Ovary (tissue), 7 donors: ENCODE measurements at regions not wholly inside any gene's neighbourhood (a gene's known extent, or its start where the extent isn't known, plus 50 kb on each side); places are given as distances from the start of the nearest gene placed in this dataset.

Experiments used
- DNase-seq, 5 donors: peaks; one replicate each; pipeline ENCODE4 v3.0.0-alpha.2; 2019 to 2020
- H3K27ac ChIP-seq, 2 donors: fragments of 200-600 bp; one replicate each; pipeline versions ENCODE4 v1.5.1 to v1.8.0; 2019 to 2022
- H3K27me3 ChIP-seq: fragments of 200-600 bp; one replicate; pipeline ENCODE4 v1.8.0; 2022
- H3K36me3 ChIP-seq: fragments of 200-600 bp; sonication (generic); one replicate; pipeline ENCODE4 v1.5.1; 2019
- H3K4me1 ChIP-seq: one replicate; pipeline ENCODE4 v1.8.1; 2013; ENCODE audit warnings: mild to moderate bottlenecking, moderate library complexity; ENCODE audit not compliant: insufficient read depth
- H3K4me3 ChIP-seq: fragments of 200-600 bp; sonication (generic); one replicate; pipeline ENCODE4 v1.5.1; 2017
- H3K9me3 ChIP-seq, 2 donors: fragments of 200-600 bp in 1 of 2; sonication (generic) in 1 of 2; one replicate each; pipeline versions ENCODE4 v1.5.1 to v1.8.1; 2013 to 2019; ENCODE audit warnings: mild to moderate bottlenecking in 1 of 2, moderate library complexity in 1 of 2
- EP300 ChIP-seq: sonication (generic); formaldehyde crosslinking; IDR thresholded peaks from one replicate; pipeline ENCODE4 v1.6.1; 2017; ENCODE audit warnings: antibody characterized with exemption
- POLR2A ChIP-seq: fragments of 450-650 bp; IDR thresholded peaks from one replicate; pipeline ENCODE4 v1.6.1; 2017; ENCODE audit warnings: antibody characterized with exemption, mild to moderate bottlenecking, moderate library complexity
- WGBS, 3 donors: extraction: QIAGEN DNeasy Blood & Tissue Kit in 1 of 3; methylation state at CpG; one replicate each; pipeline versions ENCODE4 v1.1.5 to v1.1.7; 2013 to 2017; 5-methylcytosine and 5-hydroxymethylcytosine counted together
- intact Hi-C, 4 donors: fragments of 100-400 bp; cut with DNase I; formaldehyde crosslinking; loops; one replicate each; pipeline versions ENCODE4 v1.11.0 to v1.15.1; 2022 to 2023
- TF ChIP-seq, protein P1 (sequence below), 3 donors: fragments of 450-650 bp in 2 of 3; fragments of 200-600 bp in 1 of 3; IDR thresholded peaks; one replicate each; pipeline versions ENCODE4 v1.5.1 to v1.8.0; 2016 to 2022; ENCODE audit warnings: antibody characterized with exemption in 3 of 3, mild to moderate bottlenecking in 1 of 3
- donor health status: DM: no; HTN: no; CAD: no; lungs with moderate emphysema.
- donor health status: DM: no; HTN: no; CAD: no.
- donor health status: Bipolar disorder and iron deficiency.
- donor health status: DM: no; HTN: no; CAD: no.
- donor health status: DM: yes; HTN: yes; CAD: no.

DNA sequence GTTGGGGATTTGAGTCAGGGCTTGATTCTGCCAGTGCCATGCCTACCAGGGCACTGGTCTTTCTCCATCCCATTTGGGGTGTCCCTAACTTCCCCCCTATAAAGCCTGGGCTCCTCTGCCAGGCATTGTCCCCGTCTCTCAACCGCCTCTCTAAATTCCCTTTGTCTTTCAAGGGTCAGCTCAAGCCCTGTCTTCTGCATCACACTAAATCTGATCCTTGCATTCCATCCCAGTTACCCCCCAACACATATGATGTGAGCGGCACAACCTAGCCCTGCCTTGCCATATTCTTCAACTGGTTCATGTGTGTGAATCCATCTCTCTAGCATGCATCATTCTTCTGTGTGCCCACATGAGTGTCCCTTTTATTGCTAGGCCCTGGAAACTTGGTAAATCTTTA lies 480.9 kb downstream of the ZNF536 start:
- H3K27ac ChIP-seq, result no peak overlapping the region
- H3K4me1 ChIP-seq, result no peaks in the 10 kb centered on the region
- H3K36me3 ChIP-seq, result no peaks in the 10 kb centered on the region
- TF ChIP-seq, protein P1, sequence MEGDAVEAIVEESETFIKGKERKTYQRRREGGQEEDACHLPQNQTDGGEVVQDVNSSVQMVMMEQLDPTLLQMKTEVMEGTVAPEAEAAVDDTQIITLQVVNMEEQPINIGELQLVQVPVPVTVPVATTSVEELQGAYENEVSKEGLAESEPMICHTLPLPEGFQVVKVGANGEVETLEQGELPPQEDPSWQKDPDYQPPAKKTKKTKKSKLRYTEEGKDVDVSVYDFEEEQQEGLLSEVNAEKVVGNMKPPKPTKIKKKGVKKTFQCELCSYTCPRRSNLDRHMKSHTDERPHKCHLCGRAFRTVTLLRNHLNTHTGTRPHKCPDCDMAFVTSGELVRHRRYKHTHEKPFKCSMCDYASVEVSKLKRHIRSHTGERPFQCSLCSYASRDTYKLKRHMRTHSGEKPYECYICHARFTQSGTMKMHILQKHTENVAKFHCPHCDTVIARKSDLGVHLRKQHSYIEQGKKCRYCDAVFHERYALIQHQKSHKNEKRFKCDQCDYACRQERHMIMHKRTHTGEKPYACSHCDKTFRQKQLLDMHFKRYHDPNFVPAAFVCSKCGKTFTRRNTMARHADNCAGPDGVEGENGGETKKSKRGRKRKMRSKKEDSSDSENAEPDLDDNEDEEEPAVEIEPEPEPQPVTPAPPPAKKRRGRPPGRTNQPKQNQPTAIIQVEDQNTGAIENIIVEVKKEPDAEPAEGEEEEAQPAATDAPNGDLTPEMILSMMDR (IDR thresholded peaks at IDR 0.05), result no peak
- no peak for TF ChIP-seq EP300
- DNase-seq, result no peak
- WGBS, 3 donors, result 97 to 99% (median 98%) methylated on average over 3 of the region's 3 CpGs
- H3K9me3 ChIP-seq, result no peaks in the 10 kb centered on the region
- H3K4me3 ChIP-seq, result no peak overlapping the region
- intact Hi-C loops, result no loop called here
- no peaks in the 10 kb centered on the region for H3K27me3 ChIP-seq

DNA sequence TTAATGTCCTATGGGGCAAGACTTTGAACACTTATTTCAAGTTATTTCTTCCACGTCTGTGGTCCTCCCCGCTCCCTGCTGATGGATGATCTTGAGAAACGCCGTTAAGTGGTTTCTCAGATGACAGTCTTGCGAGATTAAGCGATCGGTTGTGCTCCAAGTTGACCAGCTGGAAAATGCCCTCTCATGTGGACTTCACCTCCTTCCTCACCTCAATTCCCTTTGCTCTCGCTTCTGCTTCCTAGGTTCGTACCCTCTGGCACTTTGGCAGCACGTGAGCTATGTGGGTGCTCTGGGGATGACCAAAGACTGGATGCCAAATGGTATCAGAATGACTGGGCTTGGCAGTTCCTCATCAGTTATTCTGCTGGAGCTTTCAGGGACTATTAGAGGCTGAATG lies 480.0 kb downstream of the ZNF536 start:
- 92 to 96% (median 94%) methylated on average over 10 of the region's 10 CpGs for WGBS, 3 donors
- H3K27ac ChIP-seq, result no peak overlapping the region
- TF ChIP-seq POLR2A (no peak), EP300 (no peak)
- TF ChIP-seq, protein P1 (IDR thresholded peaks at IDR 0.05), result no peak

DNA sequence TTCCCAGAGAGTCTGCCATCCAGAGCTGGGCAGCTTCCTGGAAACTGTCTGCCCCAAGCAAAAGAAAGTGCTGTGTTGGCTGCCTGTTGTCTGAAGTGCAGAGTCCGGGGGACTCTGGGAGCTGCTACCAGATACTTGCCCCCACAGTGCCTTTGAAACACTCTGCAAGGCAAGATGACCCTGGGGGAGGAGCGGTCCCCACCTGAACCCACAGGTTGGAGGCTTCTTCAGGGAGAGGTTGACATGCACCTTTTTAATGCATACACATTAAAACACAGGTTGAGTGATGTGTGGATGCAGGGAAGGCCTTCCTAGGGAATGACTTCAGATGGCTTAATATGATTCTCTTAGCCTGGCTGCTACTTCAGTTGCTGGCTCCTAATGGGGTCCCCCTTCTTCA lies 479.5 kb downstream of the ZNF536 start:
- intact Hi-C loops, result no loop called here
- H3K36me3 ChIP-seq, result no peaks in the 10 kb centered on the region
- no peaks in the 10 kb centered on the region for H3K27me3 ChIP-seq
- no peak overlapping the region for H3K27ac ChIP-seq
- no peak for DNase-seq
- WGBS, 3 donors, result 91 to 98% (median 93%) methylated on average over 2 of the region's 2 CpGs
- no peaks in the 10 kb centered on the region for H3K9me3 ChIP-seq
- no peak overlapping the region for H3K4me3 ChIP-seq
- no peak for TF ChIP-seq EP300
- TF ChIP-seq, protein P1 (IDR thresholded peaks at IDR 0.05), result no peak
- no peak for TF ChIP-seq POLR2A
- no peaks in the 10 kb centered on the region for H3K4me1 ChIP-seq

More for the DNA sequence above, 480.0 kb downstream of the ZNF536 start:
- intact Hi-C loops, result no loop called here
- DNase-seq, result no peak
- Histone ChIP-seq H3K36me3 (no peaks in the 10 kb centered on the region), H3K9me3 (no peaks in the 10 kb centered on the region), H3K4me3 (no peak overlapping the region), H3K4me1 (no peaks in the 10 kb centered on the region), H3K27me3 (no peaks in the 10 kb centered on the region)

DNA sequence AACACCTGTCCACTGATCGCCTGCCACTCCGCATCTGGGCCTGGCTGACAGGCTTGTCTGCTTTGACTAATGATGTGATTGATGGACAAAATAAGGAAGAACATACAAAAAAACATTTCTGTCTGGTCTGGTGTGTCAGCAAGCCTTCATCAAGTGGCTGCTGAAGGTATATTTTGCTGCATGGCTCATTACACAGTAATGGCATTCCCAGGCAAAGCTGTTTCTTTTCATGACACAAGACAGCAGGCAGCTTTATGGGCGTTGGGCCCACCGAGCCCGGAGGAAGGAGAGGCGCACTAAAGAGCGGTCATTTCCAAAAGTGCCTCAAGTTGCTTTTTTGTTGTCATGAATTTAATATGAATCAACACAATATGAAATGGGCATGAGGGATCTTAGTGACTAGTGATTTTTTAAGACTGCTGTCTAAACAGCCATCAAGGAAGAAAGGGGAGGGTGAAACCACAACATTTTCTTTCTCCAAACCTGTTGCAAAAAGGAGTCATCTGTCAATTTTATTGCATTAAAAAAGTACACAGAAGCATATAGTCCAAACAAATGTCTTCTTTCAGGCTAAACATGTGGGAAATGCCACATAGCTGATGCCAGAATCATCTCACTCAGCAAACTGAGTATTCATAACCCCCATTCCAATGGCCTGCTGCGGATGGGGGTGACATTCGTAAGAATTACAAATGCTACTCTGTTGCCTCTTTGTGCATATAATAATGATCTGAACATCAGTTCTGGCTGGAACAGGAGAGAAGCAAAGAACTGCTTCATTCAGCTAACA lies 476.6 kb downstream of the ZNF536 start:
- no peaks in the 10 kb centered on the region for H3K4me1 ChIP-seq
- no peaks in the 10 kb centered on the region for H3K27me3 ChIP-seq
- no peak overlapping the region for H3K27ac ChIP-seq
- DNase-seq, result no peak
- TF ChIP-seq, protein P1 (IDR thresholded peaks at IDR 0.05), result no peak
- H3K9me3 ChIP-seq, result no peaks in the 10 kb centered on the region
- intact Hi-C loops, result no loop called here
- H3K36me3 ChIP-seq, result no peaks in the 10 kb centered on the region
- WGBS, 3 donors, result 64 to 69% (median 66%) methylated on average over 9 of the region's 9 CpGs
- no peak overlapping the region for H3K4me3 ChIP-seq
